Stimulated activated CD4-positive, alpha-beta T cell treated with anti-CD3 and anti-CD28 coated beads, Interleukin-1b, Interleukin-23, amount 100 ng/mL, for 1 hour (primary cell): ENCODE measurements at regions not wholly inside any gene's neighbourhood (a gene's known extent, or its start where the extent isn't known, plus 50 kb on each side); places are given as distances from the start of the nearest gene placed in this dataset.

Source experiments
- DNase-seq, 2 donors: peaks; one replicate each; pipeline ENCODE4 v3.0.0-alpha.2; 2020; ENCODE audit warnings: low read depth in 2 of 2

GRCh38 chr2:2696733-2697455 lies 365.8 kb upstream of the MYT1L start:
- DNase-seq: no peak

- DNase-seq: no peak
Observed at GRCh38 chr2:2696325-2696724, 365.2 kb upstream of the MYT1L start.

GRCh38 chr2:2694746-2695145 lies 363.7 kb upstream of the MYT1L start:
- no peak for DNase-seq

- no peak for DNase-seq
Observed at GRCh38 chr2:2692599-2693389, 361.7 kb upstream of the MYT1L start.

GRCh38 chr2:2691419-2691818 lies 360.3 kb upstream of the MYT1L start:
- DNase-seq: no peak

GRCh38 chr2:2690985-2691384 lies 359.9 kb upstream of the MYT1L start:
- no peak for DNase-seq

GRCh38 chr2:2689306-2689705 lies 358.2 kb upstream of the MYT1L start:
- DNase-seq: no peak

- DNase-seq: no peak
Observed at GRCh38 chr2:2688254-2688653, 357.2 kb upstream of the MYT1L start.

GRCh38 chr2:2687745-2688144 lies 356.7 kb upstream of the MYT1L start:
- DNase-seq: no peak

GRCh38 chr2:2686222-2686621 lies 355.1 kb upstream of the MYT1L start:
- DNase-seq: no peak

GRCh38 chr2:2683606-2684224 lies 352.6 kb upstream of the MYT1L start:
- no peak for DNase-seq

GRCh38 chr2:2682700-2683342 lies 351.7 kb upstream of the MYT1L start:
- no peak for DNase-seq

- no peak for DNase-seq
Observed at GRCh38 chr2:2681711-2682251, 350.7 kb upstream of the MYT1L start.

- DNase-seq: no peak
Observed at GRCh38 chr2:2681085-2681484, 350.0 kb upstream of the MYT1L start.

- no peak for DNase-seq
Observed at GRCh38 chr2:2674831-2675230, 343.8 kb upstream of the MYT1L start.

- DNase-seq: no peak
Observed at GRCh38 chr2:2673406-2673805, 342.3 kb upstream of the MYT1L start.

GRCh38 chr2:2672249-2672648 lies 341.2 kb upstream of the MYT1L start:
- DNase-seq: no peak

- DNase-seq: no peak
Observed at GRCh38 chr2:2671826-2672225, 340.8 kb upstream of the MYT1L start.

GRCh38 chr2:2669316-2669715 lies 338.2 kb upstream of the MYT1L start:
- DNase-seq: no peak

- no peak for DNase-seq
Observed at GRCh38 chr2:2668681-2669265, 337.7 kb upstream of the MYT1L start.

GRCh38 chr2:2667690-2668089 lies 336.6 kb upstream of the MYT1L start:
- DNase-seq: no peak

- DNase-seq: no peak
Observed at GRCh38 chr2:2665834-2666133, 334.7 kb upstream of the MYT1L start.
